Activated CD8-positive, alpha-beta T cell treated with anti-CD3 and anti-CD28 coated beads for 36 hours (primary cell): ENCODE measurements at regions not wholly inside any gene's neighbourhood (a gene's known extent, or its start where the extent isn't known, plus 50 kb on each side); places are given as distances from the start of the nearest gene placed in this dataset.

Source experiments
- ATAC-seq: fragments of 200-7000 bp; cut with Tn5 transposase; one replicate; pipeline ENCODE4 v1.10.0; 2021; ENCODE audit warnings: mild to moderate bottlenecking, moderate library complexity
- CTCF ChIA-PET: fragments of 350-600 bp; sonication (Branson Sonifier 250); formaldehyde crosslinking; loops from one replicate; lab custom pipeline; 2021; ENCODE audit warnings: antibody characterized with exemption; lab: Charles Lee
- POLR2A ChIA-PET: fragments of 350-600 bp; sonication (Branson Sonifier 250); formaldehyde crosslinking; loops from one replicate; lab custom pipeline; 2021; ENCODE audit warnings: antibody characterized with exemption; lab: Charles Lee
- DNase-seq: peaks from one replicate; pipeline ENCODE4 v3.0.0-alpha.2; 2020
- H3K27ac Mint-ChIP-seq: one replicate; pipeline ENCODE4 v1.8.0; 2021; ENCODE audit warnings: mild to moderate bottlenecking, mixed read lengths
- H3K27me3 Mint-ChIP-seq: one replicate; pipeline ENCODE4 v1.8.0; 2021; ENCODE audit warnings: mixed read lengths
- H3K36me3 Mint-ChIP-seq: one replicate; pipeline ENCODE4 v1.8.0; 2021; ENCODE audit warnings: low read depth, mixed read lengths
- H3K4me1 Mint-ChIP-seq: one replicate; pipeline ENCODE4 v1.8.0; 2021; ENCODE audit warnings: low read depth, mixed read lengths
- H3K4me3 Mint-ChIP-seq: one replicate; pipeline ENCODE4 v1.8.0; 2021; ENCODE audit warnings: mild to moderate bottlenecking, moderate library complexity, mixed read lengths
- H3K9me3 Mint-ChIP-seq: one replicate; pipeline ENCODE4 v1.8.0; 2021; ENCODE audit warnings: mixed read lengths
- CTCF ChIP-seq: fragments of 200-600 bp; IDR thresholded peaks from one replicate; pipeline ENCODE4 v1.8.0; 2022; ENCODE audit warnings: antibody characterized with exemption, mild to moderate bottlenecking
- intact Hi-C: fragments of 100-400 bp; cut with micrococcal nuclease; formaldehyde crosslinking; loops from one replicate; pipeline ENCODE4 v1.10.0; 2022

- H3K9me3 Mint-ChIP-seq = no peaks in the 10 kb centered on the region
- no peak overlapping the region for H3K27ac Mint-ChIP-seq
- no peak for ATAC-seq
- H3K4me3 Mint-ChIP-seq = no peak overlapping the region
- TF ChIP-seq CTCF = no peak
- H3K4me1 Mint-ChIP-seq = no peaks in the 10 kb centered on the region
- DNase-seq = no peak
- no peaks in the 10 kb centered on the region for H3K27me3 Mint-ChIP-seq
- H3K36me3 Mint-ChIP-seq = no peaks in the 10 kb centered on the region
- ChIA-PET CTCF (no interaction called here), POLR2A (no interaction called here)
- intact Hi-C loops = no loop called here
Measured at GRCh38 chr1:82589588-82589987, 788.9 kb downstream of the ADGRL2 start.

- H3K4me1 Mint-ChIP-seq = no peaks in the 10 kb centered on the region
- no peak for TF ChIP-seq CTCF
- no peaks in the 10 kb centered on the region for H3K36me3 Mint-ChIP-seq
- CTCF ChIA-PET = no interaction called here
- H3K27me3 Mint-ChIP-seq = no peaks in the 10 kb centered on the region
- no peak for ATAC-seq
- no peaks in the 10 kb centered on the region for H3K9me3 Mint-ChIP-seq
- no peak for DNase-seq
- H3K4me3 Mint-ChIP-seq = no peak overlapping the region
- intact Hi-C loops = no loop called here
- POLR2A ChIA-PET = no interaction called here
- no peak overlapping the region for H3K27ac Mint-ChIP-seq
Measured at GRCh38 chr1:82587371-82587770, 786.6 kb downstream of the ADGRL2 start.

- Mint-ChIP-seq H3K27ac (no peak overlapping the region), H3K4me3 (no peak overlapping the region)
- POLR2A ChIA-PET = no interaction called here
Measured at GRCh38 chr1:82586473-82586872, 785.7 kb downstream of the ADGRL2 start.

GRCh38 chr1:82582347-82582746 lies 781.6 kb downstream of the ADGRL2 start:
- Mint-ChIP-seq H3K27me3 (no peaks in the 10 kb centered on the region), H3K36me3 (no peaks in the 10 kb centered on the region), H3K4me3 (no peak overlapping the region), H3K4me1 (no peaks in the 10 kb centered on the region), H3K9me3 (no peaks in the 10 kb centered on the region), H3K27ac (no peak overlapping the region)
- ChIA-PET CTCF (no interaction called here), POLR2A (no interaction called here)
- no peak for TF ChIP-seq CTCF
- ATAC-seq (no peak), DNase-seq (no peak)
- intact Hi-C loops = no loop called here

More at GRCh38 chr1:82586473-82586872, 785.7 kb downstream of the ADGRL2 start:
- TF ChIP-seq CTCF = no peak
- DNase-seq (peak; percentile 1), ATAC-seq (peak; percentile 34)
- Mint-ChIP-seq H3K9me3 (no peaks in the 10 kb centered on the region), H3K36me3 (no peaks in the 10 kb centered on the region), H3K27me3 (no peaks in the 10 kb centered on the region), H3K4me1 (no peaks in the 10 kb centered on the region)
- CTCF ChIA-PET = no interaction called here
- intact Hi-C loops = no loop called here

- intact Hi-C loops = no loop called here
- POLR2A ChIA-PET = no interaction called here
Measured at GRCh38 chr1:82578086-82578726, 777.5 kb downstream of the ADGRL2 start.

More at GRCh38 chr1:82578086-82578726, 777.5 kb downstream of the ADGRL2 start:
- no peak for ATAC-seq
- Mint-ChIP-seq H3K36me3 (no peaks in the 10 kb centered on the region), H3K27ac (no peak overlapping the region), H3K4me1 (no peaks in the 10 kb centered on the region), H3K27me3 (no peaks in the 10 kb centered on the region), H3K4me3 (no peak overlapping the region), H3K9me3 (no peaks in the 10 kb centered on the region)
- CTCF ChIA-PET = no interaction called here
- DNase-seq = no peak
- no peak for TF ChIP-seq CTCF
